NOMO-1 (cell line): ENCODE measurements at regions not wholly inside any gene's neighbourhood (a gene's known extent, or its start where the extent isn't known, plus 50 kb on each side); places are given as distances from the start of the nearest gene placed in this dataset.

ENCODE experiments used
- DNase-seq, 2 experiments: peaks; one replicate each; lab custom pipeline; 2025; ENCODE audit not compliant: unreplicated experiment in 2 of 2; lab: John Stamatoyannopoulos, UW

DNA sequence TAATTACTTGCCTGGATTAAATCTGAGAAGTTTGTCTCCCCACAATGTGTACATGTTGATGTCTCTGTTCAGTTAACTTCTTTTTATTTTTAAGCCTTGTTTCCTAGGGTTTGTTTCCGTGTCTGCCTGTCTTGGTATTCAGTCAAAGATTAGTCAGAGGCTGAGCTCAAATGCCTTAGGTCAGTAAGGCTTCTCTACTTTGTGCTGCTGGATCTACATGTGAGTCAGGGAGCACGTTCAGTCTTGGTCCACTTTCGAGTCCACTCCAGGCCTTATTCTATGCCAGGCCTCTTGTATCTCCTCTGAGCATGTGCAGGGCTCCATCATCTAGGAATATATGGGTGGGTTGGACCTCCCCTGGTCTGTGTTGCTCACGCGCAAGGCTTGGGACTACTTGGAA, 93.3 kb upstream of the FZD8 start:
- DNase-seq: no peak

DNA sequence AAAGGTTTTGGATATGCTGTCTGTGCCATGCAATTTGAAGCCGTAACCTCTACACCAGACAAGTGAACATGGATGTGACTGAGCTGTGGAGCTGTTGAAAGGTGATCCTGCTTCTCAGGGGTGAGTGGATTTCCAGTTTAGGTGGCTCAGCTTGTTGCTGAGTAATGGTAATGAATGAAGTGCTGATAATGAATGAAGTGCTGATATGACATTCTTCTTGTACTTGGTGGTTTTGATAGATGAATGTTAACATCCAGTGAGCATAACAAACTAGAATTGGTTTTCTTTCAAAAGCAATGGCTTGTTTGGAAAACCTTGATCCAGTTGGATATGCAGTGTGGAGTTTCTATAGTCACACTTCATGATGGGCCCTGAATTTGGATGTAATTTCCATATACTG, 89.7 kb upstream of the FZD8 start:
- no peak for DNase-seq

DNA sequence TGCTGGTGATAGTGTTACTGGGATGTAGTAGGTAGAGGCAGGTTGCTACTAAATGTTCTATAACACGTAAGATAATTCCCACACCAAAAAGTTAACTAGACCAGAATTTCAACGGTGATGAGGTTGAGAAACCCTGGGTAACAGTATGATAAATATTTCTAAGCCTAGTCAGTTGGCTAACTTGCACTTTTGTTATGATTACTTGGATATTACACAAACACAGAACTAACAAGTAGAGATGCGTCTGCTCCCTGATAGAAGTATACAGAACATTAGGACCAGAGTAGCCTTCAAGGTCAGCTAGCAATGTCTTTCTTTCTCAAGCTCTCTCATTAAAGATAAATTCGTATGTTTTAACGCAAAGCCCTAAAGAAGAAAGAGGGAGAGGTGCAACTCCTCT, 86.2 kb upstream of the FZD8 start:
- DNase-seq: no peak

DNA sequence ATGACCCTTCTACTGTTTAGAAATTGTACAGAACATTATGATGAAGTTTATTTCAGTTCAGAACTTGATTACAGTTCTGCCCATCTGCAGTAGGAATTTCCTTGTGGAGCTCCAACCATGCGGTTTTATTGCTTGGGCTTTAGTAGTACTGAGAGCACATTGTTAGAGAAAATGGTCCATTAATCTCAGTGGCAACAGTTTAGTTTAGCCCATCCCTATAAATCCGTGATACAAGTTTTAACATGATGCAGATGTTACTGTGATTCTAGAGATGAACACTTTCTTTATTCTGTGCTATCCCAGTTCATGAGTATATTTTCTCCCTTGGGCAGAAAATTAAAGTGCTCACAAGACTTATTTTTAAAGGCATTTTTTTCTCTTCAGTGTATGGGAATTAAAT, 84.8 kb upstream of the FZD8 start:
- DNase-seq: no peak

DNA sequence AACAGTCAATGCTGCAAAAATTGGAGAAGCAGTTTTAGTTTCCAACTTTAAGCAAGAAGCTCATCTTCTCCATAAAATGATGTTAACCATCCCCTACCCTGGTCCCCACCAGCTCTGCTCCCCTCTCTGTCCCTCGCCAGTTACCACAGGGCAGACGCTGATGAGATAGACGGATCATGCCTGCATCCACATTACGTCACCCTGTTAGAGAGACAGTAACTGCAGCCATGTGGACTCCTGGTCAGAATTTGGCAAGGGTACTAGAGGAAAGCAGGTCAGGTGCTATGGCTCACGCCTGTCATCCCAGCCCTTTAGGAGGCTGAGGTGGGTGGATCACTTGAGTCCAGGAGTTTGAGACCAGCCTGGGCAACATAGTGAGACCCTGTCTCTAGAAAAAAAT, 81.9 kb upstream of the FZD8 start:
- no peak for DNase-seq

DNA sequence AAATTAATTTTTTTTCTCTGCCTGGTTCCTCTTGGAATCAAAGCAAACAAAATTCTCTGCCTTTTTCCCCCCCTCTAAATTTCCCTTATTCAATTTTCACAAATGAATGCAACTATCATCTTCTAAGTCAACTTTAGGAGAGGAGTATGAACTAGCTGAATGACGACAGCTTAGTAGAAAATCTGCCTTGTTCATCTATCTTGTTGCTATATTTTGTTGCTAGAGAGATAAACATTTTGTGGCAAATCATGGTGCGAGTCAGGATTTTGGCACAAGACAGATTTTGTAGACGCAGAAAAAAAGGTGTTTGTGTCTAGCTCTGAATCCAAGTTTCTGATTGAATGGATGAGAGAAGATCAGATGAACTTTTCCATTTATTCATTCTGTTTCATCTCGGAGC, 81.0 kb upstream of the FZD8 start:
- DNase-seq: no peak

DNA sequence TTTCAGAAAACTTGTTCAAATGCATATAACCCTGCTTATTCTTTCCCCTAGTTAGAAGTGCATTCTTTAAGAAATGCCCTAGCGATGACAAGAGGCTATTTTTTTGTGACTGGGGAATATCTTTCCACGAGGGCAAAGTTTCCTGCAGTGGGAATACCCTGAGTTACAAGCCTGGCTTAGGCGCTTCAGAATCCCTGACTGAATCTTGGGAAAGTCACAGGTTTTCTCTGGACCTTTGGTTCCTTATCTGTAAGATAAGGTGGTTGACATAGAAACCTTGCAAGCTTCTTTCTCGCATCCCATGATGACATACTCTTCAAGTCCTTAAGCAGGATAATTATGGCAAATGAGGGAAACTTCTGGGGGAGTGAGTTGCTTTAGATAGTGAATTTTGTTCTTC, 80.5 kb upstream of the FZD8 start:
- no peak for DNase-seq

DNA sequence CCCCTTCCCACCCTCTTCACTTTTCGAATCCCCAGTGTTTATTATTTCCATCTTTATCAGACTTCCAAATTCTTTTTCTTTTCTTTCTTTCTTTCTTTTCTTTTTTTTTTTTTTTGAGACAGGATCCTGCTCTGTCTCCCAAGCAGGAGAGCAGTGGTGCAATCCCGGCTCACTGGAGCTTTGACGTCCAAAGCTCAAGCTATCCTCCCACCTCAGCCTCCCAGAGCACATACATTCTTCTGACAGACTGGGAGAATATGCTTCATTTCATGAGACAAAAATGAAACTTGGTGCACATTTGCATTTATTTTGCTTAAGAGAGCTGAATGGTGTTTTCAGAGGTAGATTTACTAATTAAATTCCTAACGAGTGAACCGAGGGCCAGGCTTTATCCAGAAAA, 80.1 kb upstream of the FZD8 start:
- no peak for DNase-seq

DNA sequence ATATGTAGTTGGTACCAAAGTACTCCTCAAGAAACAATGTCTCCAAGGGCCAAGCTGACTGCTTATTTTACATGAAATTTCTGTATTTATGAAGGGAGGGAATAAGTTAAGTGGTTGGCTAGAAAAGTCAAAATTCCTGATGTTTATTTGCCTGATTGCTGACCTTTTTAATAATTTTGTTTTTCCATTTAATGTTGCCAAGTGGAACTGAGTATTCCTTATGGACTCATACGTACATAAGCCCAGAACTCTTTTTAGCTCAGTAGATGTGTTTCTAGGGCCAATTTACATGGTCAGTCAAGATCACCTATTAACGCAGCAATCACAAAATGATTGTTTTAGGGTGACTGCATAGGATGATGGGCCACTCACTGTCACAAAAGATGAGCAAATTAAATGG, 78.3 kb upstream of the FZD8 start:
- no peak for DNase-seq

DNA sequence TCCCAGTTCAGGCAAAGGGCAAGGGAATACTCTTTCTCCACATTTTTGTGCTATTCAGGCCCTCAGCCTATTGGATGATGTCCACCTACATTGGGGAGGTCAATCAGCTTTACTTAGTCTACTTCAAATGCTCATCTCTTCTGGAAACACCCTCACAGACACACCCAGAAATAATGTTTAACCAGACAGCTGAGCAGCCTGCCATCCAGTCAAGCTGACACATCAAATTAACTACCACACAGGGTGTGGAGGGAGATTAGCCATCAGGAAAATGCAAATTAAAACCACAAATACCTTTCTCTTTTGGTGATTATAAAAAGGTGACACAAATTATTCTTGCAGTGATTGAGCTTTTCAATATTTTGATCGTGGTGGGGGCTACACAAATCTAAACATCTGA, 74.7 kb upstream of the FZD8 start:
- no peak for DNase-seq

DNA sequence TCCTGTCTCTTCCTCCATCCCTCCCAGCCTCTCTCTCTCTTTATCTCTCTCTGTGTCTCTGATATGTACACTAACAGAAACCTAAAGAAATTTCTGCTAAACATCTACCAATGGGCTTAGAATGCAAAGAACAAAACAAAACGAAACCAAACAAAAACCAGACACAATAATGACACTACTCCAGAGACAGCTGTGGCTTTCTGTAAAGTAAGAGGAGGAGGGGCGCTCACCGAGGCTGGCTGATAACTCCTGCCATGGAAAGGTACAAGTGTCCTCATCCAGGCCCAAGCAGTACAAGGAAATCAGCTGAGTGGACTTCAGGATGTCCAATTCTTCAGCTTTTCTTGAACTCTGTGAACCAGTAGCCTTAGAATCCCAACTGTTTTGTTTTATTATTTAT, 70.4 kb upstream of the FZD8 start:
- no peak for DNase-seq

DNA sequence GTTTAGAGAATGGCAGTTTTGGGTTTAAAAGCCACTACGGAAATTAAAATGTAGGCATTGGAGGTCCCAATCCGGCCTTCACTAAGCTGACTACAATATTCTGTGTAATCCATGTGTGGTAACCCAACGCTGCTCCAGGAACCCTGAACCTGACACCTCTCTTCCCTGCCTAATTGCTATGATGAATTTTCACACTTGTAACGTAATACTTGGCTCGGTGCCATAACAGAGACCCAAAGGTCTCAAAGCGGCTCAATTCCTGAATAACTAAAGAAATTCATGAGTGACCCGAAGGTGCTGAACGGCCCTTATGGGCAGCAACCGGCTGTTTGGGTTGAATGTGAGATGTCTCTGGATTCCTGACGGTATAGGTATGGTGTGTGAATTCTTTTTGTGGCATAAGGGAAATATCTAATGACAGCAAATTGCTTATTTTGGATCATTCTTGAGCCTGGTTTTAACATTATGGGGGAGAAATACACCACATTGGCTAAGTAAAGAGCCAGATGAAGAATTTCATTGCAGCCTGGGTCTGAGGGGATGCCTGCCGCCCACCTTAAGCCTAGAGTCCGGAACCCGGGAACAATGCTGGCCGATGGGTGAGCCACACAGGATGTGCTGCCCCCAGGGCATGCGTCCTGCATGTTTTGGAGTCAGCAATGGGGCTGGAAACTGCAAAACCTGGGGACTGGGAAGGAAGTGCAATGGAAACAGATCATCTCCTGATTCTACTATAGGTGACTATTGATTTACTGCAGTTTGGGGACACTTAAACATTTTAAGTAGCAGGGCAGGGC, 69.7 kb upstream of the FZD8 start:
- DNase-seq: no peak

DNA sequence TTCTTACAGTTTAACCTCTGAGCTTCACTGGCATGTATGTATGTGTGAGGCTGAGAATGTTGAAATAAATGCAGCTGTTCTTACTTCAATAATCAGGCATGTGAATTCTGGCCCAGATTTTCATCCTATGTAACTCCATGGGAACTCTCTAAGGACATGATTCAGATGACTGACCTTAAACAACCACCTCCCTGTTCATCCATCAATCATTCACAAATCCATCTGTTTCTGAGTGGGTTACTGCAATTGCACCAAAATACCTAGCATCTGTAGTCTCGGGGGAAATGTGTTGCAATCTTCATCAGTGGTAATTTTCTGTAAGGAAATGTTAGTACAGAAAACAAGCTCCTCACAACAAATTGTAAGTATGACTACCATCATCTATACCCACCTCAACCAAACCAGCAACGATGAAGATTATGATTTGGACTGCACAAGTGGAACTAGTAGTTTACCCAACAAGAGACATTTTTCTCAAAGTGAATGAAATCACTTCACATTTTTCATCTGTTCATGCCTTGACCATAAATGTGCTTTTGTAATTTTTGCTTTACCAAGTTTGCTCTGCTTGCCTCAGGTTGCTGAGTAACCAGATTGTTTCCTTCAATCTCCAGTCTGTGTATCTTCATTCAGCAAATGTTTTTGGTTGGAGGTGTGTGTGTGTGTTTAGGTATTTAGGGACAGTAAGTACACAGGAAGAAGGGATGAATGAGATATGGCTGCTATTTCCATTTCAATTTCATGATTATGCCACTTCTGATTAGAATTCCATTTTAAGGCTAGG, 65.7 kb upstream of the FZD8 start:
- DNase-seq: no peak

DNA sequence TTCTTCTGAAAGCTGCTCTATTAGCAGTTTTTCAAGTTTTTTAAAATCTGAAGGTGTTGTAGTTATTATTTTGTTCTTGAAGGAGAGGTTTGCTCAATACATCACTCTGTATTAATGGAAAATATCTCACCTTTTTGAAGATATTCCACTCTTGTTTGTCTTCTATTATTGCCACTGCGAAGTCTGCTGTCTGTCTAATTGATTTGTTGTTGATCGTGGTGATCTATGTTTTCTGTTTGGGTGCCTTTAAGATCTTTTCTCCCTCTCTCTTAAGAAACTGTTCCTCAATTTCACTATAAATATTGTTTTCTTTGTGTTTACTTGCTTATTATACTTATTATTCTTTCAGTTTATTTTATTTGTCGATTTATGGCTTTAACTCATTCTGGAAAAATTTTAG, 64.9 kb upstream of the FZD8 start:
- no peak for DNase-seq

DNA sequence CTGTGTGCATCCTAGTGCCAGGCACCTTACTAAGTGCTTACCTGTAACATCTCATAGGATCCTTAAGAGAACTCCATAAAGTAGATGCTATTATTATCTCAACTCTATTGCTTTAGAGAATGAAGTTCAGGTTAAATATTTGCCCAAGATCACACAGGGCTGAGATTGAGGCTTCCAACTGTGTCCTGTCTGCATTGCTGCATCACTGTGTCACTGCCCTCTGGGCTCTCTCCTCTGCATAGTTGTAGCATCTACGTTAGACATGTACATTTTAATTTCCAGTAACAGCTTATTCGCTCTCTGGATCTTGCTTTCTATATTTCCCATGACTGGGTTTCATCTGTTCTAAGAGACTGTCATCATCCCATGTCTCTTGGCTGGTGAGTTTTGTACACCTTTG, 63.6 kb upstream of the FZD8 start:
- DNase-seq: no peak

DNA sequence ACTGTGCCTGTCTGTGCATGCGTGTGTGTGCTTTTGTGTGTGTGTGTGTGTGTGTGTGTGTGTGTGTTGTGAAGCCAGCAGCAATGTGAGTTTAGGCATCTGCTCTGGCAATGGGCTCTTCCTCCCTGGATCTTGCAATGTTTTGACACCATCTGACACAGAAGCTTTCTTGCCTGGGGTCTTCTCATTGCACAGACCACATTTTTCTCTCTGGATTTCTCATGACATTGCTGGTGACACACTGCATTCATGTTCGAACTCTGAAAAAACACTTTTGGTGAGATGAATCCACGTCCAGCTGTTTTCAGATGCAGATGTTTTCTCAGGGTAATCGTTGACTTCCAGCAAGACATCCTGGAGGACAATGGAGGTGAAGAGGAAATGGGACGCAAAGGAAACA, 63.0 kb upstream of the FZD8 start:
- no peak for DNase-seq

DNA sequence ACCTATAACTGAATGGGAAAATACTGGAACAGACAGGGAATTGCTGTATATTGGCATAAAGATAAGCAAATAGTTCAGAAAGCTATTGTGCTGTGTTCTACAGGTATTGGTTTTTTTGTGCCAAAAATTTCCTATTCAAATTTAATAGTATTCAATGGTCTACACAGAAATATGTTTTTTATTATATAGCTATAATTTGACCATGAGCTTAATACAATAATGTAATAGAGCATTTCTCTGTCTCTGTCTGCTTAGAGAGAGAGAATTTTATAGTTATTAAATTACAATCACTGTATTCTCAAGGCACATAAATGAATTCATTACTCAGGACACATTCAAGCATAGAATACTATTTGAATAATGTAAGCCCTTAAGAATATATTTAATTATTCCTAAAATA, 62.3 kb upstream of the FZD8 start:
- DNase-seq: no peak

DNA sequence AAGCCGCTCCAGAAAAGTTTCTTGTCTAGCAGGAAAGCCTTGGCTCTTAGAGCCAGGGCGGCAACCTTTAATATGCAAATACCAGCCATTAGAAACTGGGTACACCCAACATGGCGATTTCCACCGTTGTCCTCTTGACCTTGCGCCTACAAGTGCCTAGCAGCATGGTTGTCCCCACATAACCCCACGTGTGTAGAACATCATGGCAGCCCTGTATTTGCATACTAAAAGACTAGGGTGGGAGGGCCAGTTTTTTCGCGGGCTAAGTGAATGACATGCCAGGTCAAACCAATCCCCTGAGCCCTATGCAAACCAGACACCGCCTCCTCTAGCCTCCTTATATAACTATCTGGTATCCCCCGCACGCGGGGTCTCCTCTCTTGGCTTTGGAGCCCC, 58.4 kb upstream of the FZD8 start:
- no peak for DNase-seq

DNA sequence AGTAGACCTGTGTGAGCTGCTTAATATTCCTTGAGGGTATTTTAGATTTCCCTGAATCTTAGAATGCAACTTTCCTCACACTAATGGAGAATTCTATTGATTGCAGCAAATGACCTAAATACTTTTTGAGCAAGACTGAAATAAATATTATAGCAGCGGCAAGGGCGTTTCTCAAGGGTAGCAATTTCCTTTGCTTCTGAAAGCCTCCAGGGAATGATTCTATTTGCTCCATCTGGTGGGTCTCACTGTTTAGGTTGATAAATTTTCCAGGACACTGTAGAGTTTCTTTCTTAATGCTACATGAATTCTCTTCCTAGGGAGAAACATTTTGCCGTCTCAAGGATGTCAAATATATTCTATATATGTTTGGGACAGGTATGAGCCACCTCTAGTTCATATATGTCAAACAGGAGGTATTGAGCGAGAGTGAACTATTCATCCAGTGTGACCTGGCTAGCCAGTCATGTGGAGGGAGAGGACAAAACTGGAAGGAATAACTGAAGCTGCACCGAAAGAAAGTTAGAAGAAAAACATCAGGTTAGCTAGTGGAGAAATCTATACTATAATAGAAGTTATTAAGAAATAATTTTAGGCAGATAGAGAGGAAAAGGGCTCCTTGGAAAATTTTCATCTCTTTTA, 57.9 kb upstream of the FZD8 start:
- DNase-seq: no peak

DNA sequence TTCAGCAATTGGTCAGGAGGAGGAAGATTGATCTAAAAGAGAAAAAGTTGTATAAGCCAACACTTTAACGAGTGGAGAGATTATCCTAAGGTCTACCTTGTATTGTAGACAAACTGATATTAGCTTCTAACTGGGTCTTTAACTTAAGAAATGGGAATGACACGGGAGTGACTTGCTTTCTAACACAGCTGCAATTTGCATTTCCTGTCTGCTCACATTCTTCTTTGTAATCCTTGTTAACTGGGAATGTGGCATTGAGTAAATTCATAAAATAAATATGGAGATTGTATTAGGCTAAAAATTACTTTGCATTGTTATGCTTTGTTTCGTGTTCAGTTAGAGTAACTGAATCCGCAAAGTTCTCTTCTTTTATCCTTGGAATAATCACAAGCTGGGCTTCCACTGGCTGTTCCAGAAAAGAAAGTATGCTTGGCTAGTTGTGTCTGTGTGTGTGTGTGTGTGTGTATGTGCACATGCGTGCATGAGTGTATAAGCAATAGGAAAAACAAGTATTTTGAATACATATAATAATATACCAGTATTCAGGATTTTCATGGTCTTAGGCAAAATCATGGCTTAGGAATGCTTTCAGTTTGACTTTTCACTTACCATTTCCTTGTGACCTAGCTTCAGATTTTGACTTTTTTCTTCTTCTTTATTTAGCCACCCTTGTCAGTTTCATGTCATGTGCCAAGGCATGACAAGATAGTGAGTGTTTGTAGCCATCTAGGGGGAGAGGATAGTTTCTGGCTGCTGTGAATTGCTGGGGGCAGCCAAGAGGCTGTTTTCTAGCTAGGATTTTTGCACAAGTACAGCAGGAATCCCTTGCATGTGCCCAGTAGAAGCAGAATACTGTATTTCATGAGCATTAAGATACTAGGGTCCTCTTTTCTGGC, 54.5 kb upstream of the FZD8 start:
- DNase-seq: no peak

DNA sequence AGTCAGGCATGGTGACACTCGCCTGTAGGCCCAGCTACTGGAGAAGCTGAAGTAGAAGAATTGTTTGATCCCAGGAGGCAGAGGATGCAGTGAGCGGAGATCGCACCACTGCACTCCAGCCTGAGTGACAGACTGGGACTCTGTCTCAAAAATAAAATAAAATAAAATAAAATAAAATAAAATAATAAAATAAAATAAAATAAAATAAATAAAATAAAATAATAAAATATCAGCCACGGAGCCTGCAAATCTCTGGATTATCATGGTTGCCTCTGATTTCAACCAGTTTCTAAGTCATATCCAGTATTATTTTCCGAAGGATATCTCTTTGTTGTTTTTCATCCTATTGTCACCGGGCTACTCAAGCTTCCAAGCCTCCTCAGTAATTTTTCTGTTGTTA, 51.7 kb upstream of the FZD8 start:
- no peak for DNase-seq
